HCT116 (cell line): ENCODE measurements at regions not wholly inside any gene's neighbourhood (a gene's known extent, or its start where the extent isn't known, plus 50 kb on each side); places are given as distances from the start of the nearest gene placed in this dataset.

Experiments
- ATAC-seq: fragments of 200-7000 bp; cut with Tn5 transposase; 2 replicates; pipeline ENCODE4 v1.9.1; 2020; ENCODE audit warnings: mild to moderate bottlenecking, moderate library complexity
- BruUV-seq: library from RNA; stranded (reverse); fragments of 400-500 nt; replicated peaks from 2 replicates; lab custom pipeline; 2021; lab: Mats Ljungman, UMichigan
- CTCF ChIA-PET: fragments of 300-600 bp; sonication (Branson Sonifier 250); formaldehyde crosslinking; loops from one replicate; lab custom pipeline; 2021; ENCODE audit warnings: antibody characterized with exemption; lab: Charles Lee
- POLR2A ChIA-PET: fragments of 300-600, 350-600 bp; sonication (Branson Sonifier 250); formaldehyde crosslinking; loops from one replicate; lab custom pipeline; 2021; ENCODE audit warnings: antibody characterized with exemption; lab: Charles Lee
- RAD21 ChIA-PET, 2 experiments: fragments of 300-600 bp; sonication (Branson Sonifier 250); formaldehyde crosslinking; loops; one replicate each; lab custom pipeline; 2023; ENCODE audit warnings: low total read pairs in 2 of 2; ENCODE audit not compliant: uncharacterized antibody in 2 of 2, unreplicated experiment in 2 of 2, low non-redundant PET in 1 of 2; lab: Charles Lee
- DNase-seq: peaks from one replicate; pipeline ENCODE4 v3.0.0-alpha.2; 2010; ENCODE audit warnings: low read depth, low spot score
- H2AFZ ChIP-seq: fragments of 200-600 bp; shearing (Covaris generic), sonication (generic); 2 replicates; pipeline ENCODE4 v1.6.1; 2017; ENCODE audit warnings: low read depth, mixed run types, mixed read lengths, antibody characterized with exemption, low read length; ENCODE audit not compliant: poor library complexity, severe bottlenecking
- H3K27ac ChIP-seq: 2 replicates; pipeline ENCODE4 v1.5.1; 2012; ENCODE audit warnings: low read depth, low read length
- H3K27me3 ChIP-seq: fragments of 200-600 bp; sonication (generic); 2 replicates; pipeline ENCODE4 v1.6.1; 2016; ENCODE audit warnings: mixed run types, low read length, mixed read lengths; ENCODE audit not compliant: insufficient read depth
- H3K36me3 ChIP-seq, 2 experiments: fragments of 200-500 bp in 1 of 2; fragments of 200-600 bp in 1 of 2; sonication (Bioruptor generic) in 1 of 2; sonication (generic) in 1 of 2; 2 replicates each; pipeline versions ENCODE4 v1.5.1 to v1.6.1; 2014 to 2016; ENCODE audit warnings: low read length in 2 of 2, inconsistent platforms in 1 of 2, mixed read lengths in 1 of 2, mixed run types in 1 of 2; ENCODE audit not compliant: insufficient read depth in 2 of 2, control insufficient read depth in 1 of 2
- H3K4me1 ChIP-seq, 2 experiments: fragments of 200-600 bp in 1 of 2; sonication (generic) in 1 of 2; 2 replicates each; pipeline versions ENCODE4 v1.5.1 to v1.6.1; 2012 to 2017; ENCODE audit warnings: low read length in 2 of 2, inconsistent platforms in 1 of 2, mild to moderate bottlenecking in 1 of 2, mixed read lengths in 1 of 2, mixed run types in 1 of 2, moderate library complexity in 1 of 2; ENCODE audit not compliant: insufficient read depth in 2 of 2, control insufficient read depth in 1 of 2
- H3K4me2 ChIP-seq: fragments of 200-600 bp; sonication (generic); 2 replicates; pipeline ENCODE4 v1.6.1; 2017; ENCODE audit warnings: mixed run types, low read length, mixed read lengths
- H3K4me3 ChIP-seq, 2 experiments: fragments of 200-600 bp in 1 of 2; sonication (generic) in 1 of 2; replicated peaks in 1 of 2; 2 replicates each; pipeline ENCODE4 v1.5.1; 2011 to 2016; ENCODE audit warnings: low read length in 2 of 2, control low read depth in 1 of 2, low read depth in 1 of 2, mild to moderate bottlenecking in 1 of 2, mixed read lengths in 1 of 2, mixed run types in 1 of 2
- H3K79me2 ChIP-seq: fragments of 200-600 bp; sonication (generic); 2 replicates; pipeline ENCODE4 v1.6.1; 2017; ENCODE audit warnings: mild to moderate bottlenecking, mixed run types, low read length, moderate library complexity, mixed read lengths; ENCODE audit not compliant: insufficient read depth
- H3K9ac ChIP-seq: fragments of 200-600 bp; sonication (generic); 2 replicates; pipeline ENCODE4 v1.6.1; 2016; ENCODE audit warnings: low read length, mixed read lengths
- H3K9me2 ChIP-seq: fragments of 200-600 bp; sonication (generic), shearing (Covaris generic); 2 replicates; pipeline ENCODE4 v1.6.1; 2017; ENCODE audit warnings: mixed run types, mild to moderate bottlenecking, moderate library complexity; ENCODE audit not compliant: insufficient read depth
- H3K9me3 ChIP-seq, 2 experiments: fragments of 200-500 bp in 1 of 2; fragments of 200-600 bp in 1 of 2; sonication (Bioruptor generic) in 1 of 2; sonication (generic) in 1 of 2; 2 replicates each; pipeline ENCODE4 v1.6.1; 2014 to 2017; ENCODE audit warnings: low read length in 2 of 2, mixed read lengths in 2 of 2, inconsistent platforms in 1 of 2, low read depth in 1 of 2, mild to moderate bottlenecking in 1 of 2, mixed run types in 1 of 2, moderate library complexity in 1 of 2; ENCODE audit not compliant: control insufficient read depth in 1 of 2, insufficient read depth in 1 of 2
- H4K20me1 ChIP-seq: fragments of 200-600 bp; sonication (generic), shearing (Covaris generic); 2 replicates; pipeline ENCODE4 v1.6.1; 2017; ENCODE audit warnings: mixed run types, mild to moderate bottlenecking, moderate library complexity; ENCODE audit not compliant: insufficient read depth
- CEBPB ChIP-seq: IDR thresholded peaks from 2 replicates; pipeline ENCODE4 v1.6.1; 2012; ENCODE audit warnings: low read depth
- EGR1 ChIP-seq: IDR thresholded peaks from 2 replicates; pipeline ENCODE4 v1.6.1; 2012; ENCODE audit warnings: low read depth
- ELF1 ChIP-seq: IDR thresholded peaks from 2 replicates; pipeline ENCODE4 v1.6.1; 2012; ENCODE audit warnings: low read depth, borderline replicate concordance
- EZH2 ChIP-seq: fragments of 200-600 bp; sonication (generic); IDR thresholded peaks from 2 replicates; pipeline ENCODE4 v1.6.1; 2017; ENCODE audit warnings: antibody characterized with exemption, mixed run types
- FOSL1 ChIP-seq: IDR thresholded peaks from 2 replicates; pipeline ENCODE4 v1.6.1; 2012; ENCODE audit warnings: low read depth
- JUND ChIP-seq: IDR thresholded peaks from 2 replicates; pipeline ENCODE4 v1.6.1; 2012
- POLR2A ChIP-seq: IDR thresholded peaks from 2 replicates; pipeline ENCODE4 v1.7.0; 2011; ENCODE audit warnings: borderline replicate concordance; ENCODE audit not compliant: insufficient read depth, insufficient read length; ENCODE audit errors: extremely low read depth
- POLR2AphosphoS5 ChIP-seq: IDR thresholded peaks from 2 replicates; pipeline ENCODE4 v1.6.1; 2011; ENCODE audit warnings: mild to moderate bottlenecking, low read depth, low read length, moderate library complexity
- RAD21 ChIP-seq: IDR thresholded peaks from 2 replicates; pipeline ENCODE4 v1.6.1; 2012; ENCODE audit warnings: low read depth, mild to moderate bottlenecking
- SIN3A ChIP-seq: IDR thresholded peaks from 2 replicates; pipeline ENCODE4 v1.6.1; 2012; ENCODE audit warnings: low read depth
- SP1 ChIP-seq: IDR thresholded peaks from 2 replicates; pipeline ENCODE4 v1.6.1; 2012; ENCODE audit warnings: low read depth
- SRF ChIP-seq: IDR thresholded peaks from 2 replicates; pipeline ENCODE4 v1.6.1; 2012; ENCODE audit warnings: low read depth
- TCF7L2 ChIP-seq: IDR thresholded peaks from 2 replicates; pipeline ENCODE4 v1.7.0; 2011; ENCODE audit warnings: borderline replicate concordance, inconsistent platforms; ENCODE audit not compliant: insufficient read depth, insufficient read length; ENCODE audit errors: extremely low read depth
- YY1 ChIP-seq: IDR thresholded peaks from 2 replicates; pipeline ENCODE4 v1.6.1; 2011; ENCODE audit warnings: low read length, low read depth, moderate library complexity, mild to moderate bottlenecking; ENCODE audit not compliant: insufficient replicate concordance; ENCODE audit errors: extremely low read depth
- ZFX ChIP-seq: fragments of 450-650 bp; IDR thresholded peaks from 2 replicates; pipeline ENCODE4 v1.6.1; 2017
- ZNF274 ChIP-seq: fragments of 200-500 bp; sonication (Bioruptor generic); IDR thresholded peaks from 2 replicates; pipeline ENCODE4 v1.6.1; 2014; ENCODE audit warnings: mild to moderate bottlenecking, low read depth, low read length, inconsistent platforms
- intact Hi-C: fragments of 100-400 bp; cut with micrococcal nuclease; formaldehyde crosslinking; loops from 2 replicates; pipeline ENCODE4 v1.10.0; 2022
- TF ChIP-seq, protein P1 (sequence below): IDR thresholded peaks from 2 replicates; pipeline ENCODE4 v1.6.1; 2012
- TF ChIP-seq, protein P2 (sequence below), 3 experiments: fragments of 200-600 bp in 1 of 3; sonication (generic) in 1 of 3; IDR thresholded peaks in 2 of 3; conservative IDR thresholded peaks in 1 of 3; 2 replicates each; pipeline ENCODE4 v1.5.1; 2012 to 2017; ENCODE audit warnings: low read depth in 2 of 3, low read length in 2 of 3, antibody characterized with exemption in 1 of 3, borderline replicate concordance in 1 of 3, control low read depth in 1 of 3, mild to moderate bottlenecking in 1 of 3, mixed read lengths in 1 of 3, mixed run types in 1 of 3, moderate library complexity in 1 of 3; ENCODE audit not compliant: insufficient read depth in 1 of 3
- TF ChIP-seq, protein P3 (sequence below): IDR thresholded peaks from 2 replicates; pipeline ENCODE4 v1.6.1; 2011; ENCODE audit warnings: mild to moderate bottlenecking, low read length, moderate library complexity; ENCODE audit not compliant: insufficient replicate concordance; ENCODE audit errors: extremely low read depth
- TF ChIP-seq, protein P4 (sequence below): IDR thresholded peaks from 2 replicates; pipeline ENCODE4 v1.6.1; 2012; ENCODE audit warnings: low read depth

DNA sequence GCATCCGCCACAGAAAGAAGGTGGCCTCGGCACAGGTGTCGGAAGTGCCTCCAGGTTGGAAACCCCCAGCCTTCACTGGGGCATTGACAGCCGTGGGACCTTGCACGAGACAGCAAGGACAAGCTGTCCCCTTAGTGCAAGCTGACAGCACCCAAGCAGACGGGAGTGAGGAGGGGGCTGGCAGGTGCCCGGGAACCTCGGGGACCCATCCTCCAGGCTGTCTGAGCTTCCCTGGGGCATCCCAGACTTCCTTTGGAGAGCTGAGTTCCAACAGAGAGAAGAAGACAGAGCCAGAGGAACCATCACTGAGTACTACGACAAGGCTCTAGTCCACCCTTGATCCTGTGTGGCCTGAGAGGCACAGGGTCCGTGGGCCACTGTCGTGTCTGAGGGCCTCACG, 100.6 kb upstream of the RAB4A start:
- H3K36me3 ChIP-seq, result no peaks in the 10 kb centered on the region
- no peaks in the 10 kb centered on the region for H3K9me2 ChIP-seq
- TF ChIP-seq EGR1 (no peak), CEBPB (no peak), SRF (no peak), ZNF274 (no peak), ZFX (no peak), SP1 (no peak), RAD21 (no peak), FOSL1 (no peak), TCF7L2 (no peak), POLR2AphosphoS5 (no peak), YY1 (no peak), POLR2A (no peak), SIN3A (no peak), JUND (no peak), ELF1 (no peak), EZH2 (no peak)
- TF ChIP-seq, protein P1, sequence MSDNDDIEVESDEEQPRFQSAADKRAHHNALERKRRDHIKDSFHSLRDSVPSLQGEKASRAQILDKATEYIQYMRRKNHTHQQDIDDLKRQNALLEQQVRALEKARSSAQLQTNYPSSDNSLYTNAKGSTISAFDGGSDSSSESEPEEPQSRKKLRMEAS, result no peak
- TF ChIP-seq, protein P2, sequence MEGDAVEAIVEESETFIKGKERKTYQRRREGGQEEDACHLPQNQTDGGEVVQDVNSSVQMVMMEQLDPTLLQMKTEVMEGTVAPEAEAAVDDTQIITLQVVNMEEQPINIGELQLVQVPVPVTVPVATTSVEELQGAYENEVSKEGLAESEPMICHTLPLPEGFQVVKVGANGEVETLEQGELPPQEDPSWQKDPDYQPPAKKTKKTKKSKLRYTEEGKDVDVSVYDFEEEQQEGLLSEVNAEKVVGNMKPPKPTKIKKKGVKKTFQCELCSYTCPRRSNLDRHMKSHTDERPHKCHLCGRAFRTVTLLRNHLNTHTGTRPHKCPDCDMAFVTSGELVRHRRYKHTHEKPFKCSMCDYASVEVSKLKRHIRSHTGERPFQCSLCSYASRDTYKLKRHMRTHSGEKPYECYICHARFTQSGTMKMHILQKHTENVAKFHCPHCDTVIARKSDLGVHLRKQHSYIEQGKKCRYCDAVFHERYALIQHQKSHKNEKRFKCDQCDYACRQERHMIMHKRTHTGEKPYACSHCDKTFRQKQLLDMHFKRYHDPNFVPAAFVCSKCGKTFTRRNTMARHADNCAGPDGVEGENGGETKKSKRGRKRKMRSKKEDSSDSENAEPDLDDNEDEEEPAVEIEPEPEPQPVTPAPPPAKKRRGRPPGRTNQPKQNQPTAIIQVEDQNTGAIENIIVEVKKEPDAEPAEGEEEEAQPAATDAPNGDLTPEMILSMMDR (IDR thresholded peaks at IDR 0.05 in 2 of 3, conservative IDR thresholded peaks at IDR 0.05 in 1 of 3; ENCODE audit: borderline replicate concordance in 1 of 3, insufficient read depth in 1 of 3, low read depth in 2 of 3, low read length in 2 of 3), result no peak
- TF ChIP-seq, protein P3, sequence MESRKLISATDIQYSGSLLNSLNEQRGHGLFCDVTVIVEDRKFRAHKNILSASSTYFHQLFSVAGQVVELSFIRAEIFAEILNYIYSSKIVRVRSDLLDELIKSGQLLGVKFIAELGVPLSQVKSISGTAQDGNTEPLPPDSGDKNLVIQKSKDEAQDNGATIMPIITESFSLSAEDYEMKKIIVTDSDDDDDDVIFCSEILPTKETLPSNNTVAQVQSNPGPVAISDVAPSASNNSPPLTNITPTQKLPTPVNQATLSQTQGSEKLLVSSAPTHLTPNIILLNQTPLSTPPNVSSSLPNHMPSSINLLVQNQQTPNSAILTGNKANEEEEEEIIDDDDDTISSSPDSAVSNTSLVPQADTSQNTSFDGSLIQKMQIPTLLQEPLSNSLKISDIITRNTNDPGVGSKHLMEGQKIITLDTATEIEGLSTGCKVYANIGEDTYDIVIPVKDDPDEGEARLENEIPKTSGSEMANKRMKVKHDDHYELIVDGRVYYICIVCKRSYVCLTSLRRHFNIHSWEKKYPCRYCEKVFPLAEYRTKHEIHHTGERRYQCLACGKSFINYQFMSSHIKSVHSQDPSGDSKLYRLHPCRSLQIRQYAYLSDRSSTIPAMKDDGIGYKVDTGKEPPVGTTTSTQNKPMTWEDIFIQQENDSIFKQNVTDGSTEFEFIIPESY, result no peak
- TF ChIP-seq, protein P4, sequence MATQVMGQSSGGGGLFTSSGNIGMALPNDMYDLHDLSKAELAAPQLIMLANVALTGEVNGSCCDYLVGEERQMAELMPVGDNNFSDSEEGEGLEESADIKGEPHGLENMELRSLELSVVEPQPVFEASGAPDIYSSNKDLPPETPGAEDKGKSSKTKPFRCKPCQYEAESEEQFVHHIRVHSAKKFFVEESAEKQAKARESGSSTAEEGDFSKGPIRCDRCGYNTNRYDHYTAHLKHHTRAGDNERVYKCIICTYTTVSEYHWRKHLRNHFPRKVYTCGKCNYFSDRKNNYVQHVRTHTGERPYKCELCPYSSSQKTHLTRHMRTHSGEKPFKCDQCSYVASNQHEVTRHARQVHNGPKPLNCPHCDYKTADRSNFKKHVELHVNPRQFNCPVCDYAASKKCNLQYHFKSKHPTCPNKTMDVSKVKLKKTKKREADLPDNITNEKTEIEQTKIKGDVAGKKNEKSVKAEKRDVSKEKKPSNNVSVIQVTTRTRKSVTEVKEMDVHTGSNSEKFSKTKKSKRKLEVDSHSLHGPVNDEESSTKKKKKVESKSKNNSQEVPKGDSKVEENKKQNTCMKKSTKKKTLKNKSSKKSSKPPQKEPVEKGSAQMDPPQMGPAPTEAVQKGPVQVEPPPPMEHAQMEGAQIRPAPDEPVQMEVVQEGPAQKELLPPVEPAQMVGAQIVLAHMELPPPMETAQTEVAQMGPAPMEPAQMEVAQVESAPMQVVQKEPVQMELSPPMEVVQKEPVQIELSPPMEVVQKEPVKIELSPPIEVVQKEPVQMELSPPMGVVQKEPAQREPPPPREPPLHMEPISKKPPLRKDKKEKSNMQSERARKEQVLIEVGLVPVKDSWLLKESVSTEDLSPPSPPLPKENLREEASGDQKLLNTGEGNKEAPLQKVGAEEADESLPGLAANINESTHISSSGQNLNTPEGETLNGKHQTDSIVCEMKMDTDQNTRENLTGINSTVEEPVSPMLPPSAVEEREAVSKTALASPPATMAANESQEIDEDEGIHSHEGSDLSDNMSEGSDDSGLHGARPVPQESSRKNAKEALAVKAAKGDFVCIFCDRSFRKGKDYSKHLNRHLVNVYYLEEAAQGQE, result no peak
- no peak overlapping the region for H3K9ac ChIP-seq
- no peak for ATAC-seq
- no peak for DNase-seq
- ChIA-PET POLR2A (no interaction called here), RAD21 (no interaction called here), CTCF (no interaction called here)
- H3K4me2 ChIP-seq, result no peak overlapping the region
- no peaks in the 10 kb centered on the region for H3K79me2 ChIP-seq
- intact Hi-C loops, result no loop called here
- no peaks in the 10 kb centered on the region for H3K4me1 ChIP-seq
- H3K9me3 ChIP-seq, result no peaks in the 10 kb centered on the region
- no TSS peak for BruUV-seq
- no peak overlapping the region for H2AFZ ChIP-seq
- no peaks in the 10 kb centered on the region for H3K27me3 ChIP-seq
- no peak overlapping the region for H3K27ac ChIP-seq
- H3K4me3 ChIP-seq, result no peak overlapping the region
- no peaks in the 10 kb centered on the region for H4K20me1 ChIP-seq
